ENCODE measurements at regions not wholly inside any gene's neighbourhood (a gene's known extent, or its start where the extent isn't known, plus 50 kb on each side); places are given as distances from the start of the nearest gene placed in this dataset.

- TF ChIP-seq, protein P1, sequence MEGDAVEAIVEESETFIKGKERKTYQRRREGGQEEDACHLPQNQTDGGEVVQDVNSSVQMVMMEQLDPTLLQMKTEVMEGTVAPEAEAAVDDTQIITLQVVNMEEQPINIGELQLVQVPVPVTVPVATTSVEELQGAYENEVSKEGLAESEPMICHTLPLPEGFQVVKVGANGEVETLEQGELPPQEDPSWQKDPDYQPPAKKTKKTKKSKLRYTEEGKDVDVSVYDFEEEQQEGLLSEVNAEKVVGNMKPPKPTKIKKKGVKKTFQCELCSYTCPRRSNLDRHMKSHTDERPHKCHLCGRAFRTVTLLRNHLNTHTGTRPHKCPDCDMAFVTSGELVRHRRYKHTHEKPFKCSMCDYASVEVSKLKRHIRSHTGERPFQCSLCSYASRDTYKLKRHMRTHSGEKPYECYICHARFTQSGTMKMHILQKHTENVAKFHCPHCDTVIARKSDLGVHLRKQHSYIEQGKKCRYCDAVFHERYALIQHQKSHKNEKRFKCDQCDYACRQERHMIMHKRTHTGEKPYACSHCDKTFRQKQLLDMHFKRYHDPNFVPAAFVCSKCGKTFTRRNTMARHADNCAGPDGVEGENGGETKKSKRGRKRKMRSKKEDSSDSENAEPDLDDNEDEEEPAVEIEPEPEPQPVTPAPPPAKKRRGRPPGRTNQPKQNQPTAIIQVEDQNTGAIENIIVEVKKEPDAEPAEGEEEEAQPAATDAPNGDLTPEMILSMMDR (IDR thresholded peaks at IDR 0.05; ENCODE audit: extremely low read depth, missing control alignments): no peak
- DNase-seq (ENCODE audit: low spot score): no peak
Observed at GRCh38 chr3:194758716-194759115, 73.0 kb downstream of the FAM43A start.

- no peak for DNase-seq (ENCODE audit: low spot score)
- TF ChIP-seq, protein P1 (IDR thresholded peaks at IDR 0.05; ENCODE audit: extremely low read depth, missing control alignments): no peak
Observed at GRCh38 chr3:194760494-194761137, 74.9 kb downstream of the FAM43A start.

DNA sequence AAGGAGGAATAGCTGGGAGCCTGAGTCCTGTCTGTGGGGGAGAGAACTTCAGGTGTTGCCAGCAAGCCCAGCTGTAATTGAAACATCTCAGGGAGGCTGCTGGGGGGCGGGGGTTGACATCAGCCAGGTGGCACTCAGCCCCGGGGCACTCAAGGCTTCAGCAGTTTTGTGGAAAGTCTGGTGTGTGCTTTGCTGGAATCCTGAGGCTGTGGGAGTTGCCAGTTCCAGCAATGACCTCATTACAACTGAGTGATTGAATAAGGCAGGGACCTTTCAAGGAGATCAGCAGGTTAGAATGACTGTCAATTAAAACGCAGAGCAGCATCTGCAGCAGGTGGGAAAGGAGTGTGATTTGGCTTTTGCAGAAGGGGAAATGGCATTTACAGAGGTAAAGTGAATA, 75.7 kb downstream of the FAM43A start:
- TF ChIP-seq, protein P1 (IDR thresholded peaks at IDR 0.05; ENCODE audit: extremely low read depth, missing control alignments): no peak
- no peak for DNase-seq (ENCODE audit: low spot score)

- no peak for DNase-seq (ENCODE audit: low spot score)
- TF ChIP-seq, protein P1 (IDR thresholded peaks at IDR 0.05; ENCODE audit: extremely low read depth, missing control alignments): no peak
Observed at GRCh38 chr3:194766845-194767244, 81.2 kb downstream of the FAM43A start.

DNA sequence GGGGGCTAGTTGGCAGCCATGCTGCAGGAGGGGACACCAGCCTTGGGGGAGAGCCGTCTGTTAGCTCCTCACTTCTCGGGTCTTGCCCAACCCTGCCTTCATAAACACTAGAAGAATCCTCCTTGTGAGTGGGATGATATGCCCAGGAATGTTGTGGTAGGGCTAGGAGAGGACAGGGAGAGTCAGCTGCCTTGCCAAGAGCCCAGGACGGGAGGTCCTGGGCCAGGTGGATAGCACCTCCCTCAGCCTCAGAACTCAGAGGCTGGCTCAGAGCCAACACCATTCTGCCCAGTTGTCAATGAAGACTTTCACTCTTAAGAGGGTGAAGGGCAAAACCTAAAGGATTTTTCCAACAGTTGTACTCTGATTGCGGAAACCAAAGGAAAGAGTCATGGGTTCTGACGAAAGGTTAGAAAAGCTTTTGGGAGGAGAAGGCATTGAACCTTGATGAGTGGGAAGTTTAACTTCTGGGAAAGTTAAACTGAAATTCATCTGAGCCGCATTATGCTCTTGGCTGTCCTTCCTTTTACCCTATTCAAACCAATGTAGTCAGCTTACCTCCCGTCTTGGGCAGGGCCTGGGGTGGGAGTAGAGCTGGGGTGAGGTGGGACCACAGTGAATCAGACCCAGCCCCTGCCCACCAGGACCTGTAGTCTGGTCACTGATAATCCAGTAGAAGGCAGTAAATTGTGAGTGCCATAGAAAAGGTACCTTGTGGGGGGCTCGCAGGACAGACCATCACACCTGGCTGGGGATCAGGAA, 81.9 kb downstream of the FAM43A start:
- DNase-seq (ENCODE audit: low spot score): no peak
- TF ChIP-seq, protein P1 (IDR thresholded peaks at IDR 0.05; ENCODE audit: extremely low read depth, missing control alignments): no peak

DNA sequence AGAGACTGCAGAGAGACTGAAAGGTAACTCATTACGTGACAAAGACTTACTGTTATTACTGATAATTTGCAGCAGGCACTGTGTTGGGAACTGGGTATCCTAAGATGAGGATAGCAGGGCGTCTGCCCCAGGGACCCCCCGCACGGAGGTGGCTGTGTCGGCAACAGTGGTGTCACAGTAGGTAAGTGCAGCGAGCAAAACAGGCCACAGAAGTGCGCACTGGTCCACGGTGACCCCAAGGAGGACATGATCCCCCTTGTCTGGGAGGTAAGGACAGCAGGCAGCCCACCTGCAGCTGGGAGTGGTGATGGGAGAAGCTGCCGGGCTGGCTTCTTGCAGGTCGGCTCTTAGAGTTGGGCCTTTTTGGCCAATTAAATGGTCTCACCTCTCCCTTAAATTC, 82.9 kb downstream of the FAM43A start:
- no peak for DNase-seq (ENCODE audit: low spot score)
- TF ChIP-seq, protein P1 (IDR thresholded peaks at IDR 0.05; ENCODE audit: extremely low read depth, missing control alignments): no peak

GRCh38 chr3:194769020-194769643, 83.4 kb downstream of the FAM43A start:
- peak; percentile 90 for DNase-seq (ENCODE audit: low spot score)
- TF ChIP-seq, protein P1 (IDR thresholded peaks at IDR 0.05; ENCODE audit: extremely low read depth, missing control alignments): no peak

Data from GM20000 (cell line).